Epithelial cell of esophagus (primary cell): ENCODE measurements at regions not wholly inside any gene's neighbourhood (a gene's known extent, or its start where the extent isn't known, plus 50 kb on each side); places are given as distances from the start of the nearest gene placed in this dataset.

Experiments used
- DNase-seq: peaks from one replicate; pipeline ENCODE4 v3.0.0; 2010; ENCODE audit warnings: low read depth
- H3K4me3 ChIP-seq: 2 replicates; pipeline ENCODE4 v1.5.1; 2011; ENCODE audit warnings: mild to moderate bottlenecking, low read length, control low read depth
- CTCF ChIP-seq: IDR thresholded peaks from 2 replicates; pipeline ENCODE4 v1.5.1; 2011; ENCODE audit warnings: low read depth, mild to moderate bottlenecking, low read length, control low read depth, inconsistent platforms; ENCODE audit not compliant: insufficient read depth; ENCODE audit errors: missing control alignments

- no peak for TF ChIP-seq CTCF
- no peak for DNase-seq
- H3K4me3 ChIP-seq, result no peak overlapping the region
Measured at GRCh38 chr11:71365626-71366025, 82.6 kb downstream of the DHCR7 start.

- no peak overlapping the region for H3K4me3 ChIP-seq
- DNase-seq, result no peak
- no peak for TF ChIP-seq CTCF
Measured at GRCh38 chr11:71364806-71365205, 83.4 kb downstream of the DHCR7 start.

GRCh38 chr11:71364176-71364671, 84.0 kb downstream of the DHCR7 start:
- DNase-seq, result no peak
- no peak overlapping the region for H3K4me3 ChIP-seq
- TF ChIP-seq CTCF, result no peak

GRCh38 chr11:71363721-71364120, 84.5 kb downstream of the DHCR7 start:
- DNase-seq, result no peak
- no peak overlapping the region for H3K4me3 ChIP-seq
- TF ChIP-seq CTCF, result no peak

GRCh38 chr11:71358963-71359567, 89.1 kb downstream of the DHCR7 start:
- H3K4me3 ChIP-seq, result no peak overlapping the region
- TF ChIP-seq CTCF, result no peak
- no peak for DNase-seq

GRCh38 chr11:71358122-71358728, 90.0 kb downstream of the DHCR7 start:
- DNase-seq, result no peak
- no peak for TF ChIP-seq CTCF
- H3K4me3 ChIP-seq, result no peak overlapping the region

GRCh38 chr11:71357414-71357813, 90.8 kb downstream of the DHCR7 start:
- no peak for TF ChIP-seq CTCF
- DNase-seq, result no peak
- H3K4me3 ChIP-seq, result no peak overlapping the region
